ENCODE measurements at regions not wholly inside any gene's neighbourhood (a gene's known extent, or its start where the extent isn't known, plus 50 kb on each side); places are given as distances from the start of the nearest gene placed in this dataset.

DNA sequence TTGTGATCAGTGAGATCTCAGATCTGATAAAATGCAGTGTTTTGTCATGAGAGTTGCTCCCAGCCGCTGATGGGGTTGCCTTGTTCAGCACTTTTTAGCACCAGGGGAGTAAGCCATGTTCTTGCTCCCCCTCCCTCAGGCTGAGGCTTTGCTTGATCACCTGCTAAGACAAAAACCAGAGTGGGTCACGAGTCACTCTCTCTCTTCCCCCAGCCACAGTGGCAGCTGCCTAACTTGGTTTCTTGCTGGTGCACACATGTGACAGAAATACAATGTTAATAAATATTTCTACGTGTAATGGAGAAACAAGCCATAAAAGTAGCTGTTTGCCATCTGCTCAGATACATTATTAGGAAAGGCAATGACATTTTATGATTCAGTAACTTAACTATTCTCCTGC lies 212.4 kb upstream of the DMRT1 start:
- H3K4me3 ChIP-seq (ENCODE audit: low read depth, low read length) = no peak overlapping the region
- POLR2A ChIA-PET = no interaction called here
- no peak for TF ChIP-seq CTCF (IDR thresholded peaks at IDR 0.05; ENCODE audit: insufficient read depth, low read length, missing control alignments)
- DNase-seq (ENCODE audit: low read depth, low spot score) = no peak
- CTCF ChIA-PET = no interaction called here

DNA sequence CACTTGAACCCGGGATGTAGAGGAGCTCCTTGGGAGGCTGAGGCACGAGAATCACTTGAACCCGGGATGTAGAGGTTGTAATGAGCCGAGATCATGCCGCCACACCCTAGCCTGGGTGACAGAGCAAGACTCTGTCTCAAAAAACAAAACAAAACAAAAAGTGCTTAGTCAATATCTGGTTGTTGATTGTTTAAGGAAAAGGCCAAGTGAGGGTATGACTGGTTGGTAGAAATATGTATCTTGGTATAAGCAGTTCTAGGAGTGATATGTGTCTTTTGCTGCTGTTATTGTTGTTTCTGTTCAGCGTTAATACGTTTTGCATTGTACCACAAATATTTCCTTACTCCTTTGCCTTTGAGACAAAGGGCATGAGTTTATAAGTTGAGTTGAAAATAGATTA lies 210.7 kb upstream of the DMRT1 start:
- H3K4me3 ChIP-seq (ENCODE audit: low read depth, low read length) = no peak overlapping the region
- DNase-seq (ENCODE audit: low read depth, low spot score) = no peak
- ChIA-PET CTCF (interaction anchor here (0.9 to 1.7 kb wide), 3 partner anchors 9 to 16 kb away, joined by 3 to 4 read pairs (median 3); no protein-coding TSS in a partner anchor), POLR2A (no interaction called here)
- no peak for TF ChIP-seq CTCF (IDR thresholded peaks at IDR 0.05; ENCODE audit: insufficient read depth, low read length, missing control alignments)

DNA sequence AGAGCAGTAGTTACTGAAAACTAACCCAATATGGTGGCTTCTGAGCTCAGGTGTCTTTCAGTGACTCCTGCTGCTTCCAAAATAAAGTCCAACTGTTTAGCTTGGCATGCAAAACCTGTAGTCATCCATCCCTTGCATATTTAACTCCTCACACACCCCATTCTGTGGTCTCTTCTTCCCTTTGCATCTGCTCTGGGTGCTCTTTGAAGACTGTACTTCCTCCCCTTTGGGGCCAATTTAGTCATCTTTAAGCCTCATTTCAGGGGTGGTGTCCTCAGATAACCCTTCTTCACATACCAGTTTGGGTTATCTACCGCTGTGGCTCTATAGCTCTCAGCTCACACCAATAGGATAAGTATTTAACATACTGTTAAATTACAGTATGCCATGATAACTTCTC lies 209.9 kb upstream of the DMRT1 start:
- peak; percentile 16 for DNase-seq (ENCODE audit: low read depth, low spot score)
- no peak for TF ChIP-seq CTCF (IDR thresholded peaks at IDR 0.05; ENCODE audit: insufficient read depth, low read length, missing control alignments)
- no peak overlapping the region for H3K4me3 ChIP-seq (ENCODE audit: low read depth, low read length)
- POLR2A ChIA-PET = no interaction called here
- CTCF ChIA-PET = interaction anchor here (0.8 to 1.7 kb wide), 6 partner anchors 8 to 175 kb away, joined by 3 to 5 read pairs (median 4); no protein-coding TSS in a partner anchor

- no peak for DNase-seq (ENCODE audit: low read depth, low spot score)
- POLR2A ChIA-PET = no interaction called here
- no peak for TF ChIP-seq CTCF (IDR thresholded peaks at IDR 0.05; ENCODE audit: insufficient read depth, low read length, missing control alignments)
- CTCF ChIA-PET = interaction anchor here (0.7 kb wide), 1 partner anchor 23 kb away, joined by 3 read pairs; no protein-coding TSS in a partner anchor
- no peak overlapping the region for H3K4me3 ChIP-seq (ENCODE audit: low read depth, low read length)
These were observed 208.0 kb upstream of the DMRT1 start for GRCh38 chr9:633461-633860.

- ChIA-PET POLR2A (no interaction called here), CTCF (no interaction called here)
- no peak for TF ChIP-seq CTCF (IDR thresholded peaks at IDR 0.05; ENCODE audit: insufficient read depth, low read length, missing control alignments)
- H3K4me3 ChIP-seq (ENCODE audit: low read depth, low read length) = no peak overlapping the region
- no peak for DNase-seq (ENCODE audit: low read depth, low spot score)
These were observed 204.4 kb upstream of the DMRT1 start for GRCh38 chr9:636931-637591.

DNA sequence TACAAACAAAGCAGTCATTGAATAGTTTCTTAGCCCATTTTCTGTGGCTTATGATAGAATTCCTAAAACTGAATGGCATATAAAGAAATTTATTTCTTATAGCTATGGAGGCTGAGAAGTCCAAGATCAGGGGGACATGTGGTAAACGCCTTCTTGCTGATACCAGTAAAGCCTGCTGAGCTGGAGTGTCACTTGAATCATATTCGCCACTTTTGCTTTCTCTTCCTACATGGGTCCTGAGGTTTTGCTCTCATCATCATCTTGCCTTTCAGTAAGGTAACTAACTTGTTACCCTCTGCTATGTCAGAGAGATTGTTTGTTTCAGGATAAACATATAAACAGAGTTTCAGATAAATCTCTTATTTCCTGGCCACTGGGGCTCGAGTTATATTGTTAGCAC lies 203.3 kb upstream of the DMRT1 start:
- DNase-seq (ENCODE audit: low read depth, low spot score) = no peak
- ChIA-PET POLR2A (no interaction called here), CTCF (no interaction called here)
- H3K4me3 ChIP-seq (ENCODE audit: low read depth, low read length) = no peak overlapping the region
- no peak for TF ChIP-seq CTCF (IDR thresholded peaks at IDR 0.05; ENCODE audit: insufficient read depth, low read length, missing control alignments)
